CD14-positive monocyte (primary cell): ENCODE measurements at regions not wholly inside any gene's neighbourhood (a gene's known extent, or its start where the extent isn't known, plus 50 kb on each side); places are given as distances from the start of the nearest gene placed in this dataset.

ENCODE experiments used
- DNase-seq, 3 donors: peaks; one replicate each; pipeline ENCODE4 v3.0.0-alpha.2; 2011 to 2022
- H2AFZ ChIP-seq: 2 replicates; pipeline ENCODE4 v1.6.0; 2012; ENCODE audit warnings: mild to moderate bottlenecking, low read depth, low read length, inconsistent platforms; ENCODE audit not compliant: insufficient read depth, poor library complexity, severe bottlenecking
- H3K27ac ChIP-seq, 2 donors: 1 replicate in 1 of 2; 2 replicates in 1 of 2; pipeline ENCODE4 v1.5.1; 2012 to 2013; ENCODE audit warnings: low read length in 2 of 2, control low read depth in 1 of 2, inconsistent platforms in 1 of 2, low read depth in 1 of 2, mild to moderate bottlenecking in 1 of 2
- H3K27me3 ChIP-seq, 2 donors: one replicate each; pipeline versions ENCODE4 v1.6.0 to v1.6.1; 2011 to 2013; ENCODE audit warnings: low read length in 2 of 2; ENCODE audit not compliant: control insufficient read depth in 2 of 2, insufficient read depth in 2 of 2
- H3K36me3 ChIP-seq, 2 donors: replicated peaks in 1 of 2; 1 replicate in 1 of 2; 2 replicates in 1 of 2; pipeline versions ENCODE4 v1.5.1 to v1.6.1; 2012 to 2013; ENCODE audit warnings: low read length in 2 of 2, control low read depth in 1 of 2, inconsistent platforms in 1 of 2, mild to moderate bottlenecking in 1 of 2; ENCODE audit not compliant: insufficient read depth in 2 of 2, control insufficient read depth in 1 of 2
- H3K4me1 ChIP-seq, 2 donors: 1 replicate in 1 of 2; 2 replicates in 1 of 2; pipeline versions ENCODE4 v1.5.1 to v1.6.1; 2012 to 2013; ENCODE audit warnings: low read length in 2 of 2, control low read depth in 1 of 2, inconsistent platforms in 1 of 2, mild to moderate bottlenecking in 1 of 2, moderate library complexity in 1 of 2; ENCODE audit not compliant: insufficient read depth in 2 of 2, control insufficient read depth in 1 of 2
- H3K4me2 ChIP-seq: replicated peaks from 2 replicates; pipeline ENCODE3; 2012; ENCODE audit warnings: low read length, moderate library complexity, mild to moderate bottlenecking; ENCODE audit not compliant: poor library complexity, severe bottlenecking; ENCODE audit errors: extremely low read depth
- H3K4me3 ChIP-seq, 3 experiments: fragments of 200-600 bp in 1 of 3; sonication (generic) in 1 of 3; replicated peaks in 1 of 3; 1 replicate in 2 of 3; 2 replicates in 1 of 3; pipeline ENCODE4 v1.5.1; 2011 to 2013; ENCODE audit warnings: low read length in 3 of 3, mild to moderate bottlenecking in 3 of 3, control low read depth in 2 of 3, low read depth in 2 of 3, inconsistent platforms in 1 of 3, moderate library complexity in 1 of 3
- H3K79me2 ChIP-seq: 2 replicates; pipeline ENCODE4 v1.6.0; 2012; ENCODE audit warnings: mild to moderate bottlenecking, control low read depth, inconsistent platforms, low read length, moderate library complexity; ENCODE audit not compliant: insufficient read depth
- H3K9ac ChIP-seq: 2 replicates; pipeline ENCODE4 v1.6.0; 2017; ENCODE audit warnings: low read length, mild to moderate bottlenecking; ENCODE audit not compliant: insufficient read depth, poor library complexity, severe bottlenecking
- H3K9me3 ChIP-seq, 2 donors: replicated peaks in 1 of 2; 1 replicate in 1 of 2; 2 replicates in 1 of 2; pipeline versions ENCODE4 v1.5.1 to v1.6.1; 2012 to 2013; ENCODE audit warnings: low read length in 2 of 2, control low read depth in 1 of 2; ENCODE audit not compliant: control insufficient read depth in 1 of 2, insufficient read depth in 1 of 2
- H4K20me1 ChIP-seq: 2 replicates; pipeline ENCODE4 v1.6.0; 2012; ENCODE audit warnings: mild to moderate bottlenecking, low read length, control low read depth, moderate library complexity; ENCODE audit not compliant: insufficient read depth
- H3K27ac Mint-ChIP-seq, 7 donors: one replicate each; pipeline ENCODE4 v1.8.0; 2020; ENCODE audit warnings: mild to moderate bottlenecking in 7 of 7, mixed read lengths in 7 of 7, moderate library complexity in 6 of 7, inconsistent platforms in 2 of 7
- H3K27me3 Mint-ChIP-seq, 3 donors: one replicate each; pipeline ENCODE4 v1.8.0; 2021 to 2022; ENCODE audit warnings: low read depth in 3 of 3, mild to moderate bottlenecking in 3 of 3, mixed read lengths in 3 of 3, moderate library complexity in 3 of 3, inconsistent platforms in 1 of 3
- H3K36me3 Mint-ChIP-seq, 2 donors: one replicate each; pipeline ENCODE4 v1.8.0; 2020; ENCODE audit warnings: mixed read lengths in 2 of 2, inconsistent platforms in 1 of 2, mild to moderate bottlenecking in 1 of 2
- H3K4me1 Mint-ChIP-seq: one replicate; pipeline ENCODE4 v1.8.0; 2020; ENCODE audit warnings: mild to moderate bottlenecking, mixed read lengths
- H3K4me3 Mint-ChIP-seq, 2 donors: one replicate each; pipeline ENCODE4 v1.8.0; 2020; ENCODE audit warnings: mild to moderate bottlenecking in 2 of 2, mixed read lengths in 2 of 2, moderate library complexity in 1 of 2
- H3K9me3 Mint-ChIP-seq, 7 donors: one replicate each; pipeline ENCODE4 v1.8.0; 2020 to 2022; ENCODE audit warnings: mixed read lengths in 7 of 7, mild to moderate bottlenecking in 6 of 7, moderate library complexity in 6 of 7, inconsistent platforms in 2 of 7
- CTCF ChIP-seq: fragments of 200-600 bp; IDR thresholded peaks from one replicate; pipeline ENCODE4 v1.8.0; 2022; ENCODE audit warnings: antibody characterized with exemption, mild to moderate bottlenecking
- WGBS: methylation state at CpG from one replicate; pipeline ENCODE4 v1.1.5; 2013; ENCODE audit warnings: missing lambda C conversion rate; ENCODE audit not compliant: insufficient coverage; 5-methylcytosine and 5-hydroxymethylcytosine counted together
- intact Hi-C, 2 donors: fragments of 100-400 bp; cut with micrococcal nuclease; formaldehyde crosslinking; loops; one replicate each; pipeline versions ENCODE4 v1.15.0 to v1.15.1; 2023

DNA sequence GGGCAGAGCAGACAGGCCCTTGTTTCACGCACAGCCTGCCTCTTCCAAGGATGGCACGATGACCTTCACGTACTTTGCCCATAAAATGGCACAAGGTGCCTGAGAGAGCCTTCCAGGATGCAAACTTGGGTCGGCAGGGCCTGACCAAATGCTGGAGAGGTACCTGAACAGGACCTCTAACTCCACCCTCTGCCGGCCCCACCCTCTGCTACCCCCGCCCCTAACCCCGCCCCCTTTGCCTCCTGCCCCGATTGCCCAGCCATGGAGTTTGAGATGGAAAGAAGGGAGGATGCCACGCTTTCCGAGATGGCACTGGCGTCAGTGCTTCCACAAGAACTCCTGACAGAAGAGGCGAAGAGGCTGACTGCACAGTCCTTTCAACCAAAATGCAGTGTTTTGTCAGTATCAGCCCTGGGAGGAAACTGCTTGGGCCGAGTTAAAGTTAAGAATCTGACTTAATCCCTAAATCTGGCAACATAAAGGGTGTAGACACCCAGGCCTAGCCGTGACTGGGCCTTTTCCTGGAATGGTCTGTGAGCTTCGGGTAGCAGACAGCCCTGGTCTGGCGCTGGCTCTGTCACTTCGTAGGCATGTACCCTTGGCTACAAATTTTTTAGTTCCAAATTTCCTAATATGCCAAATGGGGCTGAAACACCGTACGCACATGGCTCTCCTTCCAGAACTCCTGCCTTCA, 230.3 kb upstream of the RGMA start:
- H3K4me2 ChIP-seq, result no peak overlapping the region
- no peaks in the 10 kb centered on the region for H3K36me3 ChIP-seq
- Mint-ChIP-seq H3K27me3 (peaks cover 2 to 8% (median 3%) of the 10 kb centered on the region in 3 donors), H3K36me3 (no peaks in the 10 kb centered on the region), H3K9me3 (peaks cover 0 to 3% (median 1%) of the 10 kb centered on the region in 7 donors), H3K4me1 (peaks cover 6% of the 10 kb centered on the region), H3K4me3 (no peak overlapping the region), H3K27ac (no peak overlapping the region)
- no peak overlapping the region for H2AFZ ChIP-seq
- WGBS, result 100% methylated on average over 9 of the region's 19 CpGs
- no peak overlapping the region for H3K27ac ChIP-seq
- no peak overlapping the region for H3K4me3 ChIP-seq
- H3K79me2 ChIP-seq, result no peaks in the 10 kb centered on the region
- intact Hi-C loops, result no loop called here
- no peaks in the 10 kb centered on the region for H3K9me3 ChIP-seq
- no peak for TF ChIP-seq CTCF
- H3K4me1 ChIP-seq, result peaks cover 0 to 5% of the 10 kb centered on the region in 2 donors
- no peak for DNase-seq
- H4K20me1 ChIP-seq, result no peaks in the 10 kb centered on the region
- peaks cover 0 to under 1% of the 10 kb centered on the region in 2 donors for H3K27me3 ChIP-seq
- no peak overlapping the region for H3K9ac ChIP-seq

GRCh38 chr15:93317772-93318171, 228.8 kb upstream of the RGMA start:
- H3K4me2 ChIP-seq, result no peak overlapping the region
- H3K36me3 ChIP-seq, result no peaks in the 10 kb centered on the region
- DNase-seq, result no peak
- intact Hi-C loops, result no loop called here
- H3K9me3 Mint-ChIP-seq, result peaks cover 0 to 3% (median 1%) of the 10 kb centered on the region in 7 donors
- peaks cover 3 to 8% (median 5%) of the 10 kb centered on the region in 3 donors for H3K27me3 Mint-ChIP-seq
- no peak overlapping the region for H3K4me3 ChIP-seq
- H3K4me3 Mint-ChIP-seq, result no peak overlapping the region
- H4K20me1 ChIP-seq, result no peaks in the 10 kb centered on the region
- H3K4me1 Mint-ChIP-seq, result peaks cover 6% of the 10 kb centered on the region
- peaks cover 0 to 2% of the 10 kb centered on the region in 2 donors for H3K27me3 ChIP-seq
- no peak for TF ChIP-seq CTCF
- no peak overlapping the region for H3K27ac Mint-ChIP-seq
- H3K9ac ChIP-seq, result no peak overlapping the region
- H3K4me1 ChIP-seq, result peaks cover 0 to 5% of the 10 kb centered on the region in 2 donors
- H2AFZ ChIP-seq, result no peak overlapping the region
- no peak overlapping the region for H3K27ac ChIP-seq
- no peaks in the 10 kb centered on the region for H3K9me3 ChIP-seq
- no peaks in the 10 kb centered on the region for H3K79me2 ChIP-seq
- no CpG with 5 or more reads among the region's 4 CpGs for WGBS
- H3K36me3 Mint-ChIP-seq, result no peaks in the 10 kb centered on the region
